Tibial artery (tissue), 4 donors: ENCODE measurements at regions not wholly inside any gene's neighbourhood (a gene's known extent, or its start where the extent isn't known, plus 50 kb on each side); places are given as distances from the start of the nearest gene placed in this dataset.

Experiments used
- DNase-seq, 2 donors: peaks; one replicate each; pipeline ENCODE4 v3.0.0-alpha.2; 2019
- H3K27ac ChIP-seq, 2 donors: fragments of 200-600 bp; sonication (generic) in 1 of 2; 1 replicate in 1 of 2; 2 replicates in 1 of 2; pipeline ENCODE4 v1.5.1; 2018 to 2019; ENCODE audit warnings: mild to moderate bottlenecking in 1 of 2
- H3K27me3 ChIP-seq, 2 donors: fragments of 200-600 bp; sonication (generic) in 1 of 2; one replicate each; pipeline versions ENCODE4 v1.5.1 to v1.6.0; 2016 to 2019
- H3K36me3 ChIP-seq, 3 donors: fragments of 200-600 bp; sonication (generic) in 2 of 3; one replicate each; pipeline ENCODE4 v1.5.1; 2016 to 2019; ENCODE audit warnings: mild to moderate bottlenecking in 2 of 3
- H3K4me1 ChIP-seq, 4 donors: fragments of 200-600 bp; sonication (generic) in 2 of 4; 1 replicate in 3 of 4; 2 replicates in 1 of 4; pipeline ENCODE4 v1.5.1; 2016 to 2019
- H3K4me3 ChIP-seq, 2 donors: fragments of 200-600 bp; sonication (generic) in 1 of 2; 1 replicate in 1 of 2; 2 replicates in 1 of 2; pipeline ENCODE4 v1.5.1; 2018 to 2019; ENCODE audit warnings: mild to moderate bottlenecking in 2 of 2
- H3K9me3 ChIP-seq, 3 donors: fragments of 200-600 bp; sonication (generic) in 1 of 3; one replicate each; pipeline ENCODE4 v1.5.1; 2016 to 2019
- intact Hi-C: fragments of 100-400 bp; cut with DNase I; formaldehyde crosslinking; loops from one replicate; pipeline ENCODE4 v1.15.0; 2023; ENCODE audit warnings: low total_unique reads
- TF ChIP-seq, protein P1 (sequence below), 2 experiments: fragments of 200-600 bp in 1 of 2; fragments of 450-650 bp in 1 of 2; IDR thresholded peaks; one replicate each; pipeline ENCODE4 v1.5.1; 2017 to 2019; ENCODE audit warnings: antibody characterized with exemption in 2 of 2, mild to moderate bottlenecking in 1 of 2, moderate library complexity in 1 of 2

DNA sequence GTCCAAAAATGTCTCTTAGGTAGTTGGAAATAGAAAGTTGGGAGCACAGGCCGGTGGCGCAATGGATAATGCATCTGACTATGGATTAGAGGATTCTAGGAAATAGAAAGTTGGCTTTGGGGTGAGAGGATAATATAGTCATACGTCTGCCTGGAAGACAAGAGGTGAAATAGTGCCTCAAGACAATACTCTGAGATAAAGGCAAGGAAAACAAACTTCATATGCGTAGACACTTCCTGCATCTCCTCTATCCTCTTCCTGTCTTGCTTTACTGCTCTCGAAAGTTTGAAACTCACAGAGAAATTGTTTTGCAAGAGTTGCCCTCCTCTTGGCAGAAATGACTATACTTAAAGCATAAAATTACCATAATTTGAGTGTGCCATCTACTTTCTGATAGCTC, 153.2 kb upstream of the FBXL7 start:
- Histone ChIP-seq H3K4me3 (no peak overlapping the region), H3K4me1 (no peaks in the 10 kb centered on the region), H3K9me3 (no peaks in the 10 kb centered on the region), H3K27ac (no peak overlapping the region), H3K27me3 (no peaks in the 10 kb centered on the region), H3K36me3 (no peaks in the 10 kb centered on the region)
- TF ChIP-seq, protein P1, sequence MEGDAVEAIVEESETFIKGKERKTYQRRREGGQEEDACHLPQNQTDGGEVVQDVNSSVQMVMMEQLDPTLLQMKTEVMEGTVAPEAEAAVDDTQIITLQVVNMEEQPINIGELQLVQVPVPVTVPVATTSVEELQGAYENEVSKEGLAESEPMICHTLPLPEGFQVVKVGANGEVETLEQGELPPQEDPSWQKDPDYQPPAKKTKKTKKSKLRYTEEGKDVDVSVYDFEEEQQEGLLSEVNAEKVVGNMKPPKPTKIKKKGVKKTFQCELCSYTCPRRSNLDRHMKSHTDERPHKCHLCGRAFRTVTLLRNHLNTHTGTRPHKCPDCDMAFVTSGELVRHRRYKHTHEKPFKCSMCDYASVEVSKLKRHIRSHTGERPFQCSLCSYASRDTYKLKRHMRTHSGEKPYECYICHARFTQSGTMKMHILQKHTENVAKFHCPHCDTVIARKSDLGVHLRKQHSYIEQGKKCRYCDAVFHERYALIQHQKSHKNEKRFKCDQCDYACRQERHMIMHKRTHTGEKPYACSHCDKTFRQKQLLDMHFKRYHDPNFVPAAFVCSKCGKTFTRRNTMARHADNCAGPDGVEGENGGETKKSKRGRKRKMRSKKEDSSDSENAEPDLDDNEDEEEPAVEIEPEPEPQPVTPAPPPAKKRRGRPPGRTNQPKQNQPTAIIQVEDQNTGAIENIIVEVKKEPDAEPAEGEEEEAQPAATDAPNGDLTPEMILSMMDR (IDR thresholded peaks at IDR 0.05): no peak
- no peak for DNase-seq
- intact Hi-C loops: no loop called here

DNA sequence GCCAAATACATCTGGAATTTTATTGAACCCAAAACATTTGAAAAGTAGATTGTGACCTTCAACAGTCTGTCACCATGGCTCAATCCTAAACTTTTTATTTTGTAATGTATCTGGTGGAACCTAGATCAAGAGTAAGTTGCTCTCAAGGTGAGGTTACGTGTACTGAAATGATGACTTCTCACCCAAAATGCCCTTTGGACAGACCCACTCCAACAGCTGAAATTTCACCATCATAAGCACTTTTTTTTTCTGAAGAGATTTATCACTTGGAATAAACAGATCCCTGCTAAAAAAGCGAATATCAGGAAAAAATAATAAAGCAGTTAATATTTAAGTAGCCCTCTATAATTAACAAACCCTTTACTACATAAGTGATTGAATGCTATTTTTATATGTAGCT, 155.0 kb upstream of the FBXL7 start:
- DNase-seq: no peak
- Histone ChIP-seq H3K27ac (no peak overlapping the region), H3K9me3 (no peaks in the 10 kb centered on the region), H3K36me3 (no peaks in the 10 kb centered on the region), H3K4me3 (no peak overlapping the region), H3K4me1 (no peaks in the 10 kb centered on the region), H3K27me3 (no peaks in the 10 kb centered on the region)
- TF ChIP-seq, protein P1 (IDR thresholded peaks at IDR 0.05): no peak
- intact Hi-C loops: no loop called here

DNA sequence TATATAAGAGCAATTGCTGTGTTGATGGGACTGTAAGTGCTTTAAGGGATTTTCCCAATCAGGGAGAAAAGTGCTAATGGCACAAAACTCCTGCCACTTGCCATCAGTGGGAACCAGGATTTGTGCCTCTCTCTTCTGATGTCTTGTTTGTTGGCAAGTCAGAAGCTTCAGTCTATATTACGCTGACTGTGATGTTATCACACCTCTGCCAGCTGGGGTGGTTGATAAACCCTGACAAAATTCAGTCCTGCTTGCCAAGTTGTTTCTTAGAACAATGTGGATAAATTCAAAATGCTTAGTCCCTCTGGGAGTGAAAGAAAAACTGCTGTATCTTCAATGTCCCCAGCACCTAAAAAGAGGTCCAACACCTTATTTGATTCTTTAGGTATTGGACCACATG, 161.4 kb upstream of the FBXL7 start:
- DNase-seq: no peak
- Histone ChIP-seq H3K27ac (no peak overlapping the region), H3K4me3 (no peak overlapping the region), H3K36me3 (no peaks in the 10 kb centered on the region), H3K9me3 (no peaks in the 10 kb centered on the region), H3K4me1 (no peaks in the 10 kb centered on the region), H3K27me3 (no peaks in the 10 kb centered on the region)
- intact Hi-C loops: no loop called here
- TF ChIP-seq, protein P1 (IDR thresholded peaks at IDR 0.05): no peak

DNA sequence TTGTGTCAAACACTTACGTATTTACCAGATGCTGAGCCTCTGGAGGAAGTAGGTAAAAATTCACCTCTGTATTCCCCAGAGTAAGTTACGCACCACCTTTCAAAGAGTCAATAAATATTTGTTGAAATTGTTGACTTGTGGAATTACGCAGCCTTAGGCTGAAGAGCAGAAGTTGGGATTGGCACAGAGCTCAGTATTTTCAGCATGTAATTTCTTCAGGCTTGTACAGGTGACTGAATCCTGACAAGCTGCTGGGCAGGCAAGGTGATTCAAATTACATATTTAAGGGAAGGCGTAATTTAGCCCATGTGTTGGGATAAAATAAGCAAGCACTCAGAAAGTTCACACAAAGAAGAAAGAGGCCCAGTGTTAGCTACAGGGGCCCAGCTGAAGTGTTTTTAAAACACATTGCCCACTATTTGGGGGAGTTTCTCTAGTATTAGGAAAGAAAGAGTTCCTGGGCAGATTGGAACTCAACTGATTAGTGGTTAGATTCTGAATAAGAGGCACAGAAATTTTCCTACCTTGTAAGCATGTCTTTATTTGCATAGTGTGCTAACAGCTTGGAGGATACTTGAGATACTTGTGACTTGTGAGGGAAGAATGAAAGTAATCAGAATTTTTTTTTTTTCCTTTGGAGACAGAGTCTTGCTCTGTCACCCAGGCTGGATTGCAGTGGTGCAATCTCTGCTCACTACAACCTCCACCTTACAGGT, 165.3 kb upstream of the FBXL7 start:
- Histone ChIP-seq H3K4me1 (no peaks in the 10 kb centered on the region), H3K36me3 (no peaks in the 10 kb centered on the region), H3K27ac (no peak overlapping the region), H3K4me3 (no peak overlapping the region), H3K9me3 (no peaks in the 10 kb centered on the region), H3K27me3 (no peaks in the 10 kb centered on the region)
- intact Hi-C loops: no loop called here
- DNase-seq: no peak
- TF ChIP-seq, protein P1 (IDR thresholded peaks at IDR 0.05): no peak

DNA sequence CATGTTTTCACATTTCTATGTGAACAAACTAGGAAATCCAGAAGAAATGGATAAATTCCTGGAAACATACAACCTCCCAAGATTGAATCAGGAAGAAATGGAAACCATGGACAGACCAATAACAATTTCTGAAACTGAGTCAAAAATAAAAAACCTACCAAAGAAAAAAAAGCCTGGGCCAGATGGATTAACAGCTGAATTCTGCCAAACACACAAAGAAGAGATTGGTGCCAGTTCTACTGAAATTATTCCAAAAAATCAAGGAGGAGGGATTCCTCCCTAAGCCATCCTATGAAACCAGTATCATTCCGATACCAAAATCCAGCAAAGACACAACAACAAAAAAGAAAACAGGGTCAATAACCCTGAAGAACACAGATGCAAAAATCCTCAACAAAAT, 166.9 kb upstream of the FBXL7 start:
- TF ChIP-seq, protein P1 (IDR thresholded peaks at IDR 0.05): no peak
- DNase-seq: no peak
- no peaks in the 10 kb centered on the region for H3K9me3 ChIP-seq
- intact Hi-C loops: no loop called here
- H3K4me3 ChIP-seq: no peak overlapping the region
- no peaks in the 10 kb centered on the region for H3K4me1 ChIP-seq
- H3K27me3 ChIP-seq: no peaks in the 10 kb centered on the region
- no peak overlapping the region for H3K27ac ChIP-seq
- no peaks in the 10 kb centered on the region for H3K36me3 ChIP-seq

DNA sequence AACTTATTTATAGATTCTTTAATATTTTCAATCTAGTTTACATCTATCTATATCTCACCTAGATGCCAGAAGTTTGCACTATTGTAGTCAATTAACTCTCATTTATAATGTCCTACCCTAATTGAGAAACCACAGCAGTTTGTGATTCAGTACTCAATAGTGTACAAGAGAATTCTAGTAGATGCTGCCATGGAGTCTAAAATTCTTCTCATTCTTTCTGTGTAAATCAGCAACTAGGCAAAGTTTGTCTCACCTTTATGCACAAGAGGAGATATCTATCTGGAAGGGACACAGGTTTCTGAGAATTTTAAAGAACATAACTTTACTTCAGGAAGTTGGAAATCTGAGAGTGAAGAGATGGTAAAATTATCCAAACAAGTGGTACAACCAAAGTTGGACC, 173.0 kb upstream of the FBXL7 start:
- TF ChIP-seq, protein P1 (IDR thresholded peaks at IDR 0.05): no peak

More for the DNA sequence above, 173.0 kb upstream of the FBXL7 start:
- DNase-seq: no peak
- Histone ChIP-seq H3K4me1 (peaks cover 0 to 11% (median 0%) of the 10 kb centered on the region in 4 donors), H3K27ac (no peak overlapping the region), H3K9me3 (no peaks in the 10 kb centered on the region), H3K36me3 (no peaks in the 10 kb centered on the region), H3K27me3 (no peaks in the 10 kb centered on the region), H3K4me3 (no peak overlapping the region)
- intact Hi-C loops: no loop called here
